Iris pigment epithelial cell (primary cell): ENCODE measurements at regions not wholly inside any gene's neighbourhood (a gene's known extent, or its start where the extent isn't known, plus 50 kb on each side); places are given as distances from the start of the nearest gene placed in this dataset.
"Not testable (repeated sequence)": the region's sequence is repeated elsewhere in the genome, so short reads cannot be mapped to it uniquely, and the experiment has no call there.

Experiments
- DNase-seq: peaks from one replicate; pipeline ENCODE4 v3.0.0-alpha.2; 2011; ENCODE audit warnings: low read depth

DNA sequence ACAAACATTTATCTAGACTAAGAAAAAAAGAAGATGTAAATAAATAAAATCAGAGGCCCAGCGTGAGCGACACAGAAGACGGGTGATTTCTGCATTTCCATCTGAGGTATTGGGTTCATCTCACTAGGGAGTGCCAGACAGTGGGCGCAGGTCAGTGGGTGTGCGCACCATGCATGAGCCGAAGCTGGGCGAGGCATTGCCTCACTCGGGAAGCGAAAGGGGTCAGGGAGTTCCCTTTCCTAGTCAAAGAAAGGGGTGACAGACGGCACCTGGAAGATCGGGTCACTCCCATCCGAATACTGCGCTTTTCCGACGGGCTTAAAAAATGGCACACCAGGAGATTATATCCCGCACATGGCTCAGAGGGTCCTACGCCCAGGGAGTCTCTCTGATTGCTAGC, 79.5 kb upstream of the ABCD2 start:
- DNase-seq: not testable (repeated sequence)

- no peak for DNase-seq
Measured at GRCh38 chr12:39697108-39697507, 77.5 kb upstream of the ABCD2 start.

GRCh38 chr12:39692258-39692853, 72.8 kb upstream of the ABCD2 start:
- DNase-seq: peak; percentile 7

DNA sequence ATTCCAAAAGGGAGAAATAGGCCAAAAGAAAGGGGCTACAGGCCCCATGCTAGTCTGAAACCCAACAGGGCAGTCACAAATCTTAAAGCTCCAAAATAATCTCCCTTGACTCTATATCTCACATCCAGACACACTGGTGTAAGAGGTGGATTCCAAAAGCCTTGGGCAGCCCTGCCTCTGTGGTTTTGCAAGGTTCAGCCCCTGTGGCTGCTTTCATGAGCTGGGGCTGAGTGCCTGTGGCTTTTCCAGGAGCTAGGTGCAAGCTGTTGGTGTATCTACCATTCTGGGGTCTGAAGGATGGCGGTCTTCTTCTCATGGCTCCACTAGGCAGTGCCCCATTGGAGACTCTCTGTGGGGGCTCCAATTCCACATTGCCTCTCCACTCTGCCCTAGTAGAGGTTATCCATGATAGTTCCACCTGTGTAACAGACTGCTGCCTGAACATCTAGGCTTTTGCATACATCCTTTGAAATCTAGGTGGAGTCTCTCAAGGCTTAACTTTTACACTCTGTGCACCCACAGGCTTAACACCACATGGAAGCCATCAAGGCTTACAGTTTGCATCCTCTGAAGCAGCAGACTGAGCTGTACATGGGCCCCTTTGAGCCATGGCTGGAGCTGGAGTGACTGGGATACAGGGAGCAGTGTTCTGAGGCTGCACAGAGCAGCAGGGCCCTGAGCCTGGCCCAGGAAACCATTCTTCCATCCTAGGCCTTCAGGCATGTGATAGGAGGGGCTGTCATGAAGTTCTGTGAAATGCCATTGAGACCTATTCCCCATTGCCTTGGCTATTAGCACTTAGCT, 66.5 kb upstream of the ABCD2 start:
- no peak for DNase-seq

GRCh38 chr12:39682689-39683477, 63.3 kb upstream of the ABCD2 start:
- no peak for DNase-seq

- DNase-seq: no peak
Measured at GRCh38 chr12:39675263-39675662, 55.7 kb upstream of the ABCD2 start.

GRCh38 chr12:39672976-39673375, 53.4 kb upstream of the ABCD2 start:
- no peak for DNase-seq

- DNase-seq: no peak
Measured at GRCh38 chr12:39671898-39672875, 52.6 kb upstream of the ABCD2 start.

GRCh38 chr12:39669539-39669938, 49.9 kb upstream of the ABCD2 start:
- not testable (repeated sequence) for DNase-seq
